Vagina (tissue), 2 donors: ENCODE measurements at regions not wholly inside any gene's neighbourhood (a gene's known extent, or its start where the extent isn't known, plus 50 kb on each side); places are given as distances from the start of the nearest gene placed in this dataset.

Source experiments
- DNase-seq, 2 donors: peaks; one replicate each; pipeline ENCODE4 v3.0.0-alpha.2; 2017; ENCODE audit errors: extremely low spot score in 2 of 2
- H3K27ac ChIP-seq: fragments of 200-600 bp; sonication (generic); one replicate; pipeline ENCODE4 v1.5.1; 2019
- H3K27me3 ChIP-seq: fragments of 200-600 bp; sonication (generic); one replicate; pipeline ENCODE4 v1.5.1; 2019
- H3K36me3 ChIP-seq, 2 donors: fragments of 200-600 bp; sonication (generic); one replicate each; pipeline ENCODE4 v1.5.1; 2017 to 2019
- H3K4me1 ChIP-seq: fragments of 200-600 bp; sonication (generic); one replicate; pipeline ENCODE4 v1.5.1; 2019
- H3K4me3 ChIP-seq, 2 donors: fragments of 200-600 bp; sonication (generic); 1 replicate in 1 of 2; 2 replicates in 1 of 2; pipeline ENCODE4 v1.5.1; 2016 to 2019
- H3K9me3 ChIP-seq: fragments of 200-600 bp; sonication (generic); one replicate; pipeline ENCODE4 v1.5.1; 2019
- CTCF ChIP-seq, 3 experiments: fragments of 450-650 bp in 2 of 3; fragments of 200-600 bp in 1 of 3; sonication (generic) in 1 of 3; IDR thresholded peaks; one replicate each; pipeline ENCODE4 v1.5.1; 2017 to 2019; ENCODE audit warnings: antibody characterized with exemption in 3 of 3, mild to moderate bottlenecking in 2 of 3, moderate library complexity in 2 of 3
- POLR2A ChIP-seq, 2 donors: fragments of 450-650 bp; IDR thresholded peaks; one replicate each; pipeline ENCODE4 v1.6.1; 2017; ENCODE audit warnings: antibody characterized with exemption in 2 of 2, mild to moderate bottlenecking in 2 of 2, moderate library complexity in 2 of 2
- POLR2AphosphoS5 ChIP-seq, 2 donors: sonication (generic); formaldehyde crosslinking; IDR thresholded peaks; one replicate each; pipeline ENCODE4 v1.9.0; 2017; ENCODE audit warnings: antibody characterized with exemption in 2 of 2, mild to moderate bottlenecking in 2 of 2, low read depth in 1 of 2; ENCODE audit not compliant: insufficient read depth in 1 of 2
- intact Hi-C: fragments of 100-400 bp; cut with DNase I; formaldehyde crosslinking; loops from one replicate; pipeline ENCODE4 v1.15.1; 2023

GRCh38 chr9:36487482-36488388 is 85.0 kb upstream of the MELK start:
- intact Hi-C loops: loop anchor here (2.0 to 10.0 kb wide), 2 partner anchors 21 to 83 kb away; partner anchors contain the start of gene RNF38
- peak in 1 of 2 donors; percentile 90 for DNase-seq
- Histone ChIP-seq H3K27ac (peak overlapping the region; percentile 80), H3K4me1 (peaks cover 50% of the 10 kb centered on the region), H3K27me3 (no peaks in the 10 kb centered on the region), H3K4me3 (peak overlapping the region; percentile 95 to 97), H3K9me3 (no peaks in the 10 kb centered on the region), H3K36me3 (no peaks in the 10 kb centered on the region)
- TF ChIP-seq POLR2A (IDR thresholded peaks at IDR 0.05) (peak in 1 of 2 donors; percentile 83), CTCF (IDR thresholded peaks at IDR 0.05) (peak in 1 of 3 experiments; percentile 10), POLR2AphosphoS5 (IDR thresholded peaks at IDR 0.05; ENCODE audit: insufficient read depth in 1 of 2, low read depth in 1 of 2) (peak in 1 of 2 donors; percentile 76)

DNA sequence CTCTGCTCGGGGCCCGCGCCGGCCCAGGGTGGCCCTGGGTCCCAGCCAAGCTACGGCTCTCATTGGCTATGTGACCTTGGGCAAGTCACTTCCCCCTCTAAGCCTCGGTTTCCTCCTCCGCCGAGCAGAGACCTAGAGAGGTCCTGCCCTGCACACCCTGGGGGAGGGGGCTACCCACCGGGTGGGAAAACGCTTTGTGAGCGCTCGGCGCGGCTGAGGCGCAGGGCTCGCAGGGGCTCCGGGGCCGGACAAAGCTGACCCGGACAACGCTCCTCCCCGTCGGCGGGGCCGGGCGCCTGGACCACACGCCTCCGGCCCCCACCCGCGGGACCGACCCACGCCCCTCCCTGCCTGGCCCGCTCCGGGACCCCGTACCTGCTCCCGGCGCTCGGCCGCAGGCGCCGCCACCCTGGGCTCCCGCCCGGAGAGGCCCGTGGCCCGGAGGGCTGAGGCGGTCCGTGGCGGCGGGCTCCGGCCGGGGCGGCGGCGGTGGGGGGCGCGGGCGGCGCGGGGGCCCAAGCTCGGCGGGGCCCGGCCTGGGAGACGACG is 85.7 kb upstream of the MELK start:
- intact Hi-C loops: loop anchor here (10.0 kb wide), 1 partner anchor 82 kb away; the partner anchor contains the start of gene RNF38
- no peak for DNase-seq
- Histone ChIP-seq H3K36me3 (no peaks in the 10 kb centered on the region), H3K4me3 (peak overlapping the region; percentile 95 to 97), H3K4me1 (peaks cover 55% of the 10 kb centered on the region), H3K9me3 (no peaks in the 10 kb centered on the region), H3K27me3 (no peaks in the 10 kb centered on the region), H3K27ac (peak overlapping the region; percentile 91)
- TF ChIP-seq POLR2AphosphoS5 (IDR thresholded peaks at IDR 0.05; ENCODE audit: insufficient read depth in 1 of 2, low read depth in 1 of 2) (no peak), POLR2A (IDR thresholded peaks at IDR 0.05) (no peak), CTCF (IDR thresholded peaks at IDR 0.05) (no peak)

GRCh38 chr9:36486329-36486932 is 86.3 kb upstream of the MELK start:
- no peak for DNase-seq
- Histone ChIP-seq H3K27me3 (no peaks in the 10 kb centered on the region), H3K9me3 (no peaks in the 10 kb centered on the region), H3K36me3 (no peaks in the 10 kb centered on the region), H3K27ac (peak overlapping the region; percentile 91), H3K4me1 (peaks cover 55% of the 10 kb centered on the region), H3K4me3 (peak overlapping the region; percentile 95 to 97)
- peak in 1 of 2 donors; percentile 47 for TF ChIP-seq POLR2AphosphoS5 (IDR thresholded peaks at IDR 0.05; ENCODE audit: insufficient read depth in 1 of 2, low read depth in 1 of 2)
- no peak for TF ChIP-seq CTCF (IDR thresholded peaks at IDR 0.05)
- no peak for TF ChIP-seq POLR2A (IDR thresholded peaks at IDR 0.05)
- intact Hi-C loops: loop anchor here (10.0 kb wide), 1 partner anchor 82 kb away; the partner anchor contains the start of gene RNF38

- H3K9me3 ChIP-seq: no peaks in the 10 kb centered on the region
- intact Hi-C loops: loop anchor here (10.0 kb wide), 1 partner anchor 81 kb away; the partner anchor contains the start of gene RNF38
- H3K4me3 ChIP-seq: peak overlapping the region; percentile 95 to 97
- no peak for DNase-seq
- peak overlapping the region; percentile 91 for H3K27ac ChIP-seq
- H3K36me3 ChIP-seq: no peaks in the 10 kb centered on the region
- H3K4me1 ChIP-seq: peaks cover 55% of the 10 kb centered on the region
- no peak for TF ChIP-seq POLR2AphosphoS5 (IDR thresholded peaks at IDR 0.05; ENCODE audit: insufficient read depth in 1 of 2, low read depth in 1 of 2)
- no peak for TF ChIP-seq POLR2A (IDR thresholded peaks at IDR 0.05)
- TF ChIP-seq CTCF (IDR thresholded peaks at IDR 0.05): no peak
- no peaks in the 10 kb centered on the region for H3K27me3 ChIP-seq
These were observed 85.7 kb upstream of the RNF38 start for GRCh38 chr9:36485647-36486328.
